HL-60 (cell line): ENCODE measurements at regions not wholly inside any gene's neighbourhood (a gene's known extent, or its start where the extent isn't known, plus 50 kb on each side); places are given as distances from the start of the nearest gene placed in this dataset.

ENCODE experiments used
- CTCF ChIP-seq: IDR thresholded peaks from one replicate; pipeline ENCODE4 v1.5.1; 2011; ENCODE audit warnings: low read length, control low read depth, inconsistent platforms; ENCODE audit not compliant: insufficient read depth
- GABPA ChIP-seq: IDR thresholded peaks from 2 replicates; pipeline ENCODE4 v1.6.1; 2012; ENCODE audit warnings: low read depth
- POLR2AphosphoS5 ChIP-seq: IDR thresholded peaks from 2 replicates; pipeline ENCODE4 v1.6.1; 2012; ENCODE audit warnings: low read depth
- REST ChIP-seq: IDR thresholded peaks from 2 replicates; pipeline ENCODE4 v1.6.1; 2012; ENCODE audit warnings: low read depth; ENCODE audit not compliant: insufficient replicate concordance

- no peak for TF ChIP-seq CTCF
- TF ChIP-seq POLR2AphosphoS5: no peak
- no peak for TF ChIP-seq GABPA
- no peak for TF ChIP-seq REST
These were observed 1182.9 kb upstream of the LRRTM3 start for GRCh38 chr10:65742906-65743305.
